Activated CD4-positive, alpha-beta memory T cell treated with anti-CD3 and anti-CD28 coated beads, Interleukin-2, amount 10 ng/mL, durations not matched to agents 7 days and 5 days (primary cell): ENCODE measurements at regions not wholly inside any gene's neighbourhood (a gene's known extent, or its start where the extent isn't known, plus 50 kb on each side); places are given as distances from the start of the nearest gene placed in this dataset.

ENCODE experiments used
- CTCF ChIA-PET: fragments of 350-600 bp; sonication (Branson Sonifier 250); formaldehyde crosslinking; loops from one replicate; lab custom pipeline; 2021; ENCODE audit warnings: antibody characterized with exemption, inconsistent platforms; lab: Charles Lee
- POLR2A ChIA-PET: fragments of 350-600 bp; sonication (Branson Sonifier 250); formaldehyde crosslinking; loops from one replicate; lab custom pipeline; 2021; ENCODE audit warnings: antibody characterized with exemption; lab: Charles Lee
- DNase-seq: peaks from one replicate; pipeline ENCODE4 v3.0.0-alpha.2; 2020
- H3K27ac Mint-ChIP-seq: one replicate; pipeline ENCODE4 v1.8.0; 2021; ENCODE audit warnings: mild to moderate bottlenecking, mixed read lengths
- H3K27me3 Mint-ChIP-seq: one replicate; pipeline ENCODE4 v1.8.0; 2021; ENCODE audit warnings: mixed read lengths
- H3K36me3 Mint-ChIP-seq: one replicate; pipeline ENCODE4 v1.8.0; 2021; ENCODE audit warnings: low read depth, mixed read lengths
- H3K4me1 Mint-ChIP-seq: one replicate; pipeline ENCODE4 v1.8.0; 2021; ENCODE audit warnings: mixed read lengths
- H3K4me3 Mint-ChIP-seq: one replicate; pipeline ENCODE4 v1.8.0; 2021; ENCODE audit warnings: mild to moderate bottlenecking, mixed read lengths
- H3K9me3 Mint-ChIP-seq: one replicate; pipeline ENCODE4 v1.8.0; 2021; ENCODE audit warnings: mixed read lengths

DNA sequence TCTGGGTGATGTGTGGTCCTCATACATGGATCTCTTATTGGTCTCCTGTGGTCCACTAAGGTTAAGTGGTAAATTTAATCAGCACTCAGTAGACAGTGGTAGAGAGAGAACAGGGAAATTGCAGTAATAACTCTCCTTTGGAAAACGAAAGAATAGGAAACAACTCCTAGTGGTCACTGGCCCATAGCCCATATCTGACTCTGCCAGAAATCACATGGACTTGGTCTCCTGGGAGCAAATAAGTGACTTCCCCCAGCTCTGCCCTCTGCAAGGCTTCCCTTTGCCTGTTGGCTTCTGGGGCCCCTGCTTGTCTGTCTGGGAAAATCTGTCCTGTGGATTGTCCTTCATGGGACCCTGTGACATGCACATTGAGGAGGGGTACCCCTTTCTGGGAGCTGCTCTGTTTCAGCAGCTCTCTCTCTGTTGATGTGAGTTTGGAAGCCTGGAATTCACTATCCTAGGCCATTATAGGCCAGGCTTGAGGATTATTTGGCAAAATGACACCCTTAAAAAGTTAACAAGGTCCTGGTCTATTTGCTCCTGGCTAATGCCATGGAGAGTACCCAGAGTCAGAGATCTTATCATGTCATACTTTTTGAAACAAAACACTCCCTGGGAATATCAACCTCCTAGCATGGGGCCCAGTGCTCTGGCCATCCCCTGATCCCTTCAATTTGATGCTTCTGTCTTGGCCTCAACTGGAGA lies 58.0 kb upstream of the HNF1B start:
- Mint-ChIP-seq H3K4me1 (peaks cover 4% of the 10 kb centered on the region), H3K4me3 (no peak overlapping the region), H3K27me3 (peaks cover 30% of the 10 kb centered on the region), H3K36me3 (no peaks in the 10 kb centered on the region), H3K27ac (no peak overlapping the region), H3K9me3 (no peaks in the 10 kb centered on the region)
- ChIA-PET CTCF (no interaction called here), POLR2A (no interaction called here)
- no peak for DNase-seq

- no peak overlapping the region for H3K4me3 Mint-ChIP-seq
- no peak for DNase-seq
- H3K4me1 Mint-ChIP-seq, result peaks cover 4% of the 10 kb centered on the region
- H3K27me3 Mint-ChIP-seq, result peaks cover 34% of the 10 kb centered on the region
- POLR2A ChIA-PET, result no interaction called here
- CTCF ChIA-PET, result interaction anchor here (0.6 kb wide), 1 partner anchor 8 kb away, joined by 3 read pairs; no protein-coding TSS in a partner anchor
- no peak overlapping the region for H3K27ac Mint-ChIP-seq
- no peaks in the 10 kb centered on the region for H3K36me3 Mint-ChIP-seq
- H3K9me3 Mint-ChIP-seq, result no peaks in the 10 kb centered on the region
Observed at GRCh38 chr17:37802061-37802595, 57.3 kb upstream of the HNF1B start.

DNA sequence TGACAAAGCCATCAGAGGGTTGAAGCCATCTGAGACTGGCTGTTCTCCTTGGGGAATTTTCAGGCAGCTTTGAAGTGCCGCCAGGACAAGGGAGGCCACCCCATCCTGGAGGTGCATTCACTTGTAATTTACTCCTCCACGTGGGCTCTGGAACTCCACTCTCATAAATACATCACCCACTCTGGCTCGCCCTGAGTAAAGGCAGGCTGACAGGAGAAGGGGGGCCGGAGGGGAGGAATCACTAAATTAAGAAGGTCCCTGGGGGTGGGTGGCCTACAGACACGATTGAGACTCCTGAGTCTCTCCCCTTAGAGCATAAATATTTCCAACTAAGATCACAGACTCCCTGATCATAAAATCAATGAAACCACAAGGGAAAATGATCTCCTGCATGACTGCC lies 56.3 kb upstream of the HNF1B start:
- Mint-ChIP-seq H3K27ac (no peak overlapping the region), H3K9me3 (no peaks in the 10 kb centered on the region), H3K4me1 (peaks cover 4% of the 10 kb centered on the region), H3K4me3 (no peak overlapping the region), H3K27me3 (peaks cover 30% of the 10 kb centered on the region), H3K36me3 (no peaks in the 10 kb centered on the region)
- POLR2A ChIA-PET, result no interaction called here
- DNase-seq, result no peak
- CTCF ChIA-PET, result no interaction called here

- no peak overlapping the region for H3K4me3 Mint-ChIP-seq
- DNase-seq, result no peak
- H3K27me3 Mint-ChIP-seq, result peaks cover 30% of the 10 kb centered on the region
- H3K9me3 Mint-ChIP-seq, result no peaks in the 10 kb centered on the region
- H3K4me1 Mint-ChIP-seq, result peaks cover 4% of the 10 kb centered on the region
- ChIA-PET POLR2A (no interaction called here), CTCF (no interaction called here)
- no peaks in the 10 kb centered on the region for H3K36me3 Mint-ChIP-seq
- no peak overlapping the region for H3K27ac Mint-ChIP-seq
Observed at GRCh38 chr17:37797206-37797605, 52.3 kb upstream of the HNF1B start.

GRCh38 chr17:37796076-37796475 lies 51.2 kb upstream of the HNF1B start:
- Mint-ChIP-seq H3K27me3 (peaks cover 29% of the 10 kb centered on the region), H3K4me1 (peaks cover 8% of the 10 kb centered on the region), H3K27ac (no peak overlapping the region), H3K9me3 (no peaks in the 10 kb centered on the region), H3K36me3 (no peaks in the 10 kb centered on the region), H3K4me3 (no peak overlapping the region)
- POLR2A ChIA-PET, result no interaction called here
- CTCF ChIA-PET, result interaction anchor here (1.0 to 1.4 kb wide), 2 partner anchors 20 to 146 kb away, joined by 4 to 6 read pairs; no protein-coding TSS in a partner anchor
- no peak for DNase-seq
